ENCODE measurements at regions not wholly inside any gene's neighbourhood (a gene's known extent, or its start where the extent isn't known, plus 50 kb on each side); places are given as distances from the start of the nearest gene placed in this dataset.

- no peaks in the 10 kb centered on the region for H3K9me3 ChIP-seq (ENCODE audit: control insufficient read depth, insufficient read depth, low read depth, low read length)
- H3K9ac ChIP-seq (ENCODE audit: low read length), result no peak overlapping the region
- no peaks in the 10 kb centered on the region for H3K27me3 ChIP-seq (ENCODE audit: control insufficient read depth, insufficient read depth, low read length)
- H3K4me3 ChIP-seq (ENCODE audit: low read depth, low read length), result no peak overlapping the region
- peaks cover 9% of the 10 kb centered on the region; the same call in 1 of the 2 replicates for H3K4me1 ChIP-seq (ENCODE audit: control insufficient read depth, insufficient read depth, low read length)
- H3K36me3 ChIP-seq (ENCODE audit: control insufficient read depth, insufficient read depth, low read length), result no peaks in the 10 kb centered on the region
- no peak overlapping the region for H3K27ac ChIP-seq (ENCODE audit: low read depth, low read length)
Observed at GRCh38 chr1:185681034-185681633, 53.1 kb upstream of the HMCN1 start.

- Histone ChIP-seq H3K9me3 (ENCODE audit: control insufficient read depth, insufficient read depth, low read depth, low read length) (no peaks in the 10 kb centered on the region), H3K4me1 (ENCODE audit: control insufficient read depth, insufficient read depth, low read length) (peaks cover 9% of the 10 kb centered on the region; the same call in 1 of the 2 replicates), H3K27me3 (ENCODE audit: control insufficient read depth, insufficient read depth, low read length) (no peaks in the 10 kb centered on the region), H3K4me3 (ENCODE audit: low read depth, low read length) (no peak overlapping the region), H3K36me3 (ENCODE audit: control insufficient read depth, insufficient read depth, low read length) (no peaks in the 10 kb centered on the region), H3K27ac (ENCODE audit: low read depth, low read length) (no peak overlapping the region), H3K9ac (ENCODE audit: low read length) (no peak overlapping the region)
Observed at GRCh38 chr1:185680453-185680852, 53.7 kb upstream of the HMCN1 start.

- no peak overlapping the region for H3K4me3 ChIP-seq (ENCODE audit: low read depth, low read length)
- peaks cover 9% of the 10 kb centered on the region; the same call in 1 of the 2 replicates for H3K4me1 ChIP-seq (ENCODE audit: control insufficient read depth, insufficient read depth, low read length)
- no peaks in the 10 kb centered on the region for H3K9me3 ChIP-seq (ENCODE audit: control insufficient read depth, insufficient read depth, low read depth, low read length)
- no peaks in the 10 kb centered on the region for H3K27me3 ChIP-seq (ENCODE audit: control insufficient read depth, insufficient read depth, low read length)
- no peak overlapping the region for H3K9ac ChIP-seq (ENCODE audit: low read length)
- no peaks in the 10 kb centered on the region for H3K36me3 ChIP-seq (ENCODE audit: control insufficient read depth, insufficient read depth, low read length)
- no peak overlapping the region for H3K27ac ChIP-seq (ENCODE audit: low read depth, low read length)
Observed at GRCh38 chr1:185679220-185679619, 55.0 kb upstream of the HMCN1 start.

- Histone ChIP-seq H3K9me3 (ENCODE audit: control insufficient read depth, insufficient read depth, low read depth, low read length) (no peaks in the 10 kb centered on the region), H3K9ac (ENCODE audit: low read length) (no peak overlapping the region), H3K27me3 (ENCODE audit: control insufficient read depth, insufficient read depth, low read length) (no peaks in the 10 kb centered on the region), H3K4me3 (ENCODE audit: low read depth, low read length) (no peak overlapping the region), H3K4me1 (ENCODE audit: control insufficient read depth, insufficient read depth, low read length) (peaks cover 9% of the 10 kb centered on the region; the same call in 1 of the 2 replicates), H3K27ac (ENCODE audit: low read depth, low read length) (no peak overlapping the region), H3K36me3 (ENCODE audit: control insufficient read depth, insufficient read depth, low read length) (no peaks in the 10 kb centered on the region)
Observed at GRCh38 chr1:185676969-185677368, 57.2 kb upstream of the HMCN1 start.

GRCh38 chr1:185674201-185674600 is 60.0 kb upstream of the HMCN1 start:
- Histone ChIP-seq H3K9ac (ENCODE audit: low read length) (no peak overlapping the region), H3K9me3 (ENCODE audit: control insufficient read depth, insufficient read depth, low read depth, low read length) (no peaks in the 10 kb centered on the region), H3K4me3 (ENCODE audit: low read depth, low read length) (no peak overlapping the region), H3K27me3 (ENCODE audit: control insufficient read depth, insufficient read depth, low read length) (no peaks in the 10 kb centered on the region), H3K36me3 (ENCODE audit: control insufficient read depth, insufficient read depth, low read length) (no peaks in the 10 kb centered on the region), H3K27ac (ENCODE audit: low read depth, low read length) (no peak overlapping the region), H3K4me1 (ENCODE audit: control insufficient read depth, insufficient read depth, low read length) (no peaks in the 10 kb centered on the region)

- H3K4me3 ChIP-seq (ENCODE audit: low read depth, low read length), result no peak overlapping the region
- no peaks in the 10 kb centered on the region for H3K36me3 ChIP-seq (ENCODE audit: control insufficient read depth, insufficient read depth, low read length)
- H3K9ac ChIP-seq (ENCODE audit: low read length), result no peak overlapping the region
- H3K4me1 ChIP-seq (ENCODE audit: control insufficient read depth, insufficient read depth, low read length), result no peaks in the 10 kb centered on the region
- no peaks in the 10 kb centered on the region for H3K9me3 ChIP-seq (ENCODE audit: control insufficient read depth, insufficient read depth, low read depth, low read length)
- H3K27ac ChIP-seq (ENCODE audit: low read depth, low read length), result no peak overlapping the region
- H3K27me3 ChIP-seq (ENCODE audit: control insufficient read depth, insufficient read depth, low read length), result no peaks in the 10 kb centered on the region
Observed at GRCh38 chr1:185672719-185673360, 61.4 kb upstream of the HMCN1 start.

GRCh38 chr1:185670187-185670627 is 64.0 kb upstream of the HMCN1 start:
- no peak overlapping the region for H3K27ac ChIP-seq (ENCODE audit: low read depth, low read length)

GRCh38 chr1:185668013-185668412 is 66.2 kb upstream of the HMCN1 start:
- Histone ChIP-seq H3K27ac (ENCODE audit: low read depth, low read length) (no peak overlapping the region), H3K4me1 (ENCODE audit: control insufficient read depth, insufficient read depth, low read length) (peaks cover 13% of the 10 kb centered on the region; the same call in 1 of the 2 replicates), H3K9ac (ENCODE audit: low read length) (no peak overlapping the region), H3K27me3 (ENCODE audit: control insufficient read depth, insufficient read depth, low read length) (no peaks in the 10 kb centered on the region), H3K9me3 (ENCODE audit: control insufficient read depth, insufficient read depth, low read depth, low read length) (no peaks in the 10 kb centered on the region), H3K4me3 (ENCODE audit: low read depth, low read length) (no peak overlapping the region), H3K36me3 (ENCODE audit: control insufficient read depth, insufficient read depth, low read length) (no peaks in the 10 kb centered on the region)

More at GRCh38 chr1:185670187-185670627, 64.0 kb upstream of the HMCN1 start:
- H3K9ac ChIP-seq (ENCODE audit: low read length), result no peak overlapping the region
- H3K4me1 ChIP-seq (ENCODE audit: control insufficient read depth, insufficient read depth, low read length), result peaks cover 8% of the 10 kb centered on the region; the same call in 1 of the 2 replicates
- no peaks in the 10 kb centered on the region for H3K9me3 ChIP-seq (ENCODE audit: control insufficient read depth, insufficient read depth, low read depth, low read length)
- no peaks in the 10 kb centered on the region for H3K27me3 ChIP-seq (ENCODE audit: control insufficient read depth, insufficient read depth, low read length)
- no peak overlapping the region for H3K4me3 ChIP-seq (ENCODE audit: low read depth, low read length)
- no peaks in the 10 kb centered on the region for H3K36me3 ChIP-seq (ENCODE audit: control insufficient read depth, insufficient read depth, low read length)

- no peaks in the 10 kb centered on the region for H3K27me3 ChIP-seq (ENCODE audit: control insufficient read depth, insufficient read depth, low read length)
- H3K4me1 ChIP-seq (ENCODE audit: control insufficient read depth, insufficient read depth, low read length), result peaks cover 22% of the 10 kb centered on the region
- no peak overlapping the region for H3K4me3 ChIP-seq (ENCODE audit: low read depth, low read length)
- H3K27ac ChIP-seq (ENCODE audit: low read depth, low read length), result no peak overlapping the region
- no peak overlapping the region for H3K9ac ChIP-seq (ENCODE audit: low read length)
- H3K36me3 ChIP-seq (ENCODE audit: control insufficient read depth, insufficient read depth, low read length), result no peaks in the 10 kb centered on the region
- no peaks in the 10 kb centered on the region for H3K9me3 ChIP-seq (ENCODE audit: control insufficient read depth, insufficient read depth, low read depth, low read length)
Observed at GRCh38 chr1:185666582-185666981, 67.6 kb upstream of the HMCN1 start.

- no peak overlapping the region for H3K4me3 ChIP-seq (ENCODE audit: low read depth, low read length)
- H3K4me1 ChIP-seq (ENCODE audit: control insufficient read depth, insufficient read depth, low read length), result peaks cover 24% of the 10 kb centered on the region
- H3K27me3 ChIP-seq (ENCODE audit: control insufficient read depth, insufficient read depth, low read length), result no peaks in the 10 kb centered on the region
- H3K27ac ChIP-seq (ENCODE audit: low read depth, low read length), result no peak overlapping the region
- H3K9ac ChIP-seq (ENCODE audit: low read length), result no peak overlapping the region
- no peaks in the 10 kb centered on the region for H3K9me3 ChIP-seq (ENCODE audit: control insufficient read depth, insufficient read depth, low read depth, low read length)
- no peaks in the 10 kb centered on the region for H3K36me3 ChIP-seq (ENCODE audit: control insufficient read depth, insufficient read depth, low read length)
Observed at GRCh38 chr1:185663771-185664296, 70.4 kb upstream of the HMCN1 start.

- no peaks in the 10 kb centered on the region for H3K27me3 ChIP-seq (ENCODE audit: control insufficient read depth, insufficient read depth, low read length)
- no peaks in the 10 kb centered on the region for H3K36me3 ChIP-seq (ENCODE audit: control insufficient read depth, insufficient read depth, low read length)
- H3K27ac ChIP-seq (ENCODE audit: low read depth, low read length), result no peak overlapping the region
- H3K9ac ChIP-seq (ENCODE audit: low read length), result no peak overlapping the region
- H3K4me3 ChIP-seq (ENCODE audit: low read depth, low read length), result no peak overlapping the region
- H3K4me1 ChIP-seq (ENCODE audit: control insufficient read depth, insufficient read depth, low read length), result peaks cover 24% of the 10 kb centered on the region
- H3K9me3 ChIP-seq (ENCODE audit: control insufficient read depth, insufficient read depth, low read depth, low read length), result no peaks in the 10 kb centered on the region
Observed at GRCh38 chr1:185663332-185663731, 70.9 kb upstream of the HMCN1 start.
